GM20431 (cell line): ENCODE measurements at regions not wholly inside any gene's neighbourhood (a gene's known extent, or its start where the extent isn't known, plus 50 kb on each side); places are given as distances from the start of the nearest gene placed in this dataset.

ENCODE experiments used
- in situ Hi-C: fragments of 300-500 bp; cut with MseI, MboI; formaldehyde crosslinking; loops from one replicate; pipeline ENCODE4 v1.15.0; 2020; ENCODE audit warnings: low sequenced_read_pairs; ENCODE audit not compliant: unreplicated experiment

DNA sequence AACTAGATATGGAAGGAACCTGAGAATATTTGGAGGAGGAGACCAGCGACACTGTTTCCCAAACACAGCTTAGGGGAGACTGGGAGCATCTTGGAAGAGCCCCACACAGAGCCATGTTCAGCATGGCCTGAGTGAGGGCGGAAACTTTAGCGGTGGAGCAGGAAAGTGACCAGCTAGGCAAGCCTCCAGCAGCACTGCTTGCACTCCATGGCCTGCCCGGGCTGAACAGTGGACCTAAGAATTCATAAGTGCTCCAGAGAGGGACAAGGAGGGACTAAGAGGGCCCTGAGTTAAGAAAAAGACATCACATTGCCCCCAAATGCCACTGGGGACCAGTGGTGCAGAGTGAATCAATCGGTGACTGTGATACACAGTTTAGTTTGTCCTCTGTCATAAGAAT, 566.4 kb downstream of the TNS1 start:
- in situ Hi-C loops, result no loop called here

DNA sequence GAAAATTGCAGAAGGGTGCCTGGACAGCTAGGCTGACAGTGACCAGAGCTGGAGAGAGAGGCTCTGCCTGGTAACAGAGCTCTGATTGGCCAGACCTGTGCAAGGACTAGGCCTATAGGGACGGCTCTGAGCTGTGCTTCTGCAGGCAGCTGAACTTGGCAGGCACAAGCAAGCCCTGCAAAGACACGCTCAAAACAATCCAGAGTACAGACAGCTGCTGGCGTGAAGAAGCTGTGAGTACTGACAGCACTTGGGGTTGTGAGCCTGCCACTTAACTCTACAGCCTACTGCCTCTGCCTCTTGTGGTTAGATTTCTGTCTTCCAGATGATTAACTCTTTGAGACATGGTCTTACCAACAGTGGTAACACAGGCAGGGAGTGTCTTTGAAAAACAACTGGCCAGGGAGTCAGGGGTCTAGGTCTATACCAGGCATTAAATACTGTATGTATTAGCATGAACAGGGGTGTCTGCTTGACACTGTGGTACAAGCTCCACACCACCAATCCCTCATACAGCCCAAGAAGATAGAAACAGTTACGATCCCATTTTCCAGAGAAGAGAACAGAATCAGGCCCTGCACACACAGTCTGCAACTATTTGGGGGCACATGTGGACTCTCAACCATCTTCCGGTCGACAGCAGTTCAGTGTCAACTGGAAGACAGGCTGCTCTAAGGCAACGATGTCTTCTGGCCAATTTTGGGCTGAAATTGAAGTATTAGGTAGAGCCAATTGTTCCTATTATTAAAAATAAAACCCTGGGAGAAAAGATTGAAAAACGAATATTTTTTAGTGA, 568.4 kb downstream of the TNS1 start:
- in situ Hi-C loops, result no loop called here

DNA sequence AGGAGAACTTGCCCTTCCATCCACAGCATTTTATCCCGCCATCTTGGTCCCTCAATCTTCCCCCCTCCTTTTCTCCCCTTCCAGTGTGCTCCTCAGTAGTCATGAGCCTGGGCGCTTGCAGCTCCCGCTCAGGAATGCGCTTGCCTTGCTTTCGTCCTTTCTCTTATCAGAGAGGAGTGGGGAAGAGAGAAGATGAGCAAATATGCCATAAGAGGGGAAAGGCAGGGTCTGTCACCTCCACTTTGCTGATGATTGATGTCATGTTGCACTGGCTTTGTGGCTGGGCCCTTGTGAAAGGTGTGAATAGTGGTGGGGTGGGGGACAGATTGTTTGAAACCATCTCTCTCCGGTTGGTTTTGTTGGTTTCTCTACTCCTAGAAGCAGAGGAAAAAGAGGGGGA, 569.3 kb downstream of the TNS1 start:
- in situ Hi-C loops, result no loop called here

GRCh38 chr2:217431577-217432269, 571.1 kb downstream of the TNS1 start:
- in situ Hi-C loops, result no loop called here

GRCh38 chr2:217430916-217431576, 571.2 kb upstream of the TNP1 start:
- in situ Hi-C loops, result no loop called here

DNA sequence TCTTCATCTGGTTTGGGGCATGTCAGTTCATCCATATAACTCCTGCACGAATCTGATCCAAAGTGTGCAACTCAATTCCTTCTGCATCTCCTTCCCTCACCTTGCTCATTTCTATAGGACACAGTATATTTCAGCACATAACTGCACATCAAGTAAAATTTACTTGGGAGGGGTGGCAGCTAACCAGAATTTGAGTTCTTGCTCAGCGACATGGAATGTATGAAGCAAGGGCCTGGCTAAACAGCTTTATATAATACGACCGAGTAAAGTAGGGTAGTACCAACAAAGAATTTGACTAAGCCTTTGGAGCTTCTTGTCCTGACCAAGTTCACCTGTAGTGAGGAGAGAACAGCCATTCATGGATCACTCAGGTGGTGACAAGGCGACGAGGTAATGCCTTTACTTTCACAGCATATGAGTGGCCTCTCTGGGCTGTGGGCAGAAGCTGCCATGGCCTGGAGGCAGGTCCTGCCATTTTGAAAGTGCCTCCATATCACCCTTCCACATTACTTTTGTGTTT, 570.2 kb upstream of the TNP1 start:
- in situ Hi-C loops, result no loop called here

- in situ Hi-C loops, result no loop called here
Measured at GRCh38 chr2:217421834-217422233, 562.0 kb upstream of the TNP1 start.

GRCh38 chr2:217420854-217421253, 561.0 kb upstream of the TNP1 start:
- in situ Hi-C loops, result no loop called here

- in situ Hi-C loops, result no loop called here
Measured at GRCh38 chr2:217419055-217419671, 559.3 kb upstream of the TNP1 start.

GRCh38 chr2:217418544-217418943, 558.7 kb upstream of the TNP1 start:
- in situ Hi-C loops, result no loop called here

DNA sequence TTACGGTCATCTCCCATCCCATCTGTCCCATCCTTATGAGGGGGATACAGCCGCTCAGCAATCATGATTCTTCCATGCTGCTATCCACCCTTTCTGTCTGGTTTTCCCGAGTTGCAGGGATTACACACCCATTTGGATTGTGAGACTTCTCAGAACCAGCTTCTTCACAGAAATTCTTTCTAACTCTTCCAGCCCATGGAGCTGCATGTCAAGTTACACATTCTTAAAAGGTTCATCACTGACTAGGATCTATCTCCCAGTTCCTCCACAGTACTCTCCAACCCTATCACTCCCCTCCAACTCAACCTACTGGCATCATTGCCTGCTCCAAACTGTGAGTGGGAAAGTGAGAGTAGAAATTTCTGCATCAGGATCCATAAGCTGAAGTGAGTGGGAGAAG, 558.2 kb upstream of the TNP1 start:
- in situ Hi-C loops, result no loop called here

DNA sequence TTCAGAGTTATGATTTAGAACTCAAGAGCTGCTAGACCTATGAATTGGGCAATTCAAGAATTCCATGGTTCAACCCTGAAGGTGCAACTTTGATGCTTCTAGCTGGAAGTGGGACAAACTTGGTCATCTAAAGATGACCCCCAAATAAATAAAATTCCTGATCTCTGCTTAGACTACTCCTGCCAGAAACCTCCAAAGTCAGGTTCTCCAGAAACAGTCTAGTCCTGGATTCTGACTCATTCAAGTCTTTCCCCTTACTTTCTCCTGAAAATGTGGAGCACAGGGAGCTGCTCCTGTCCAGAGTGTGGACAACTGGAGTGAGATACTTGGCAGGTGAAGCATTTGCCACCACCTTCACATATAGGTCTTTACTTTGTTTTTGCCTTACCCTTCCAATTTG, 557.7 kb upstream of the TNP1 start:
- in situ Hi-C loops, result no loop called here

DNA sequence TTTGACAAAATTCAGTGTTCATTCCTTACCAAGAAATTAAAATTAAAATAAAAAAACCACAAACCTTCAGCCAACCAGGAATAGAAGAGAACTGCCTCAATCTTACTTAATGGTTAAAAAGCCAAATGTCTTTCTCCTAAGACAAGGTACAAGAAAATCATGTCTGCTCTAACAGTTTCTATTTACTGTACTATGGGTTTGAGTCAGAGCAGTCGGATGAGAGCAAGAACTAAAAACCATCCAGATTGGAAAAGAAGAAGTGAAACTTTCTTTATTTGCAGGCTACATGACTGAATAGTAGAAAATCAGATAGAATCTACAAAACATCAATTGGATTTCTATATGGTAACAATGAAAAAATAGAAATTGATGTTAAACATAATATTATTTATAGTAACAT, 555.5 kb upstream of the TNP1 start:
- in situ Hi-C loops, result no loop called here

GRCh38 chr2:217414429-217414828, 554.6 kb upstream of the TNP1 start:
- in situ Hi-C loops, result no loop called here

GRCh38 chr2:217413193-217413592, 553.3 kb upstream of the TNP1 start:
- in situ Hi-C loops, result no loop called here

DNA sequence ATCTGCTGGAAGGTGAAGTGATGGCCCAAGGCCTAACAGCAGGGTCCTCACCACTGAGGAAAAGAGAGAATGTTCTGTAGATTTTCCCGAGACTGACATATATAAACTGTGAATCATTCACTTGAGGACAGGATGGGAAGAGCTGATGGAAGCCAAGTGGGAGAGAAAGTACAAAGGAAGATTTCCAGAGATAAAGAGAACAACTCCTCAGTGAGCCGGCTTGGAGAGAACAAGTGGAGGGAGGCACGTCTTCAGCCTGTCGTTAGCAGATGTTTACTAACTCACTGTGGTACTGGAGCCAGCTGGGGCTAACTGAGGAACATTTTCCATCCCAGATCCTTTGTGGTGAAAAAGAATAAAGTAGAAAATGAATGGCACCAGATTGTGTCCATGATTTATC, 552.9 kb upstream of the TNP1 start:
- in situ Hi-C loops, result no loop called here

GRCh38 chr2:217412277-217412676, 552.4 kb upstream of the TNP1 start:
- in situ Hi-C loops, result no loop called here

DNA sequence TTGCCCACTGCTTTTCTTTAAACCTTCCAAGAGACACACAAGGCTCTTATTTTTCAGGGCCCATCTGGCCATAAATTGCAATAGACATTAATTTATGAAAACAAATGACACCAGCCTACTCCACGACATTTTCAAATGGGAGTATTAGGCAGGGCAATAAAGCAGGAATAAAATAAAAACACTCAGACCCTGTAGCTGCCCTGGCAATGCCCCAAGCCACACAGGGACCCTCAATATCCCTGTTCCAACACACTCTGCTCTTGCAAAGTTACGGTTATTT, 550.8 kb upstream of the TNP1 start:
- in situ Hi-C loops, result no loop called here

GRCh38 chr2:217409949-217410680, 550.3 kb upstream of the TNP1 start:
- in situ Hi-C loops, result no loop called here

- in situ Hi-C loops, result no loop called here
Measured at GRCh38 chr2:217407362-217407761, 547.5 kb upstream of the TNP1 start.
